Stimulated activated CD4-positive, alpha-beta T cell treated with anti-CD3 and anti-CD28 coated beads, Interleukin-4, amount 100 ng/mL, for 1 hour (primary cell): ENCODE measurements at regions not wholly inside any gene's neighbourhood (a gene's known extent, or its start where the extent isn't known, plus 50 kb on each side); places are given as distances from the start of the nearest gene placed in this dataset.
A peak's percentile ranks its signal among the peaks of the same experiment; 100 is the strongest.
"Not testable (repeated sequence)": the region's sequence is repeated elsewhere in the genome, so short reads cannot be mapped to it uniquely, and the experiment has no call there.

Experiments used
- DNase-seq: peaks from one replicate; pipeline ENCODE4 v3.0.0-alpha.2; 2020

GRCh38 chr22:33221568-33221967, 163.4 kb upstream of the SYN3 start:
- DNase-seq: no peak

GRCh38 chr22:33220476-33221080, 162.4 kb upstream of the SYN3 start:
- no peak for DNase-seq

- DNase-seq: no peak
These were observed 161.6 kb upstream of the SYN3 start for GRCh38 chr22:33219648-33220384.

GRCh38 chr22:33213383-33214075, 155.3 kb upstream of the SYN3 start:
- DNase-seq: no peak

- DNase-seq: peak; percentile 1
These were observed 152.0 kb upstream of the SYN3 start for GRCh38 chr22:33209930-33210784.

- no peak for DNase-seq
These were observed 146.2 kb upstream of the SYN3 start for GRCh38 chr22:33204408-33204807.

- DNase-seq: no peak
These were observed 144.3 kb upstream of the SYN3 start for GRCh38 chr22:33202455-33202854.

- DNase-seq: no peak
These were observed 136.4 kb upstream of the SYN3 start for GRCh38 chr22:33194529-33195077.

- DNase-seq: no peak
These were observed 134.0 kb upstream of the SYN3 start for GRCh38 chr22:33192156-33192555.

GRCh38 chr22:33188326-33188725, 130.1 kb upstream of the SYN3 start:
- no peak for DNase-seq

- DNase-seq: no peak
These were observed 128.6 kb upstream of the SYN3 start for GRCh38 chr22:33186816-33187215.

GRCh38 chr22:33180356-33180755, 122.2 kb upstream of the SYN3 start:
- DNase-seq: no peak

- no peak for DNase-seq
These were observed 110.0 kb upstream of the SYN3 start for GRCh38 chr22:33167998-33168790.

- DNase-seq: no peak
These were observed 108.0 kb upstream of the SYN3 start for GRCh38 chr22:33166206-33166605.

- no peak for DNase-seq
These were observed 105.6 kb upstream of the SYN3 start for GRCh38 chr22:33163815-33164214.

GRCh38 chr22:33162196-33162595, 104.0 kb upstream of the SYN3 start:
- no peak for DNase-seq

GRCh38 chr22:33160525-33160924, 102.3 kb upstream of the SYN3 start:
- DNase-seq: no peak

- not testable (repeated sequence) for DNase-seq
These were observed 96.8 kb upstream of the SYN3 start for GRCh38 chr22:33154967-33155366.

- no peak for DNase-seq
These were observed 91.4 kb upstream of the SYN3 start for GRCh38 chr22:33149611-33150010.

GRCh38 chr22:33144721-33145120, 86.5 kb upstream of the SYN3 start:
- no peak for DNase-seq

- DNase-seq: no peak
These were observed 84.3 kb upstream of the SYN3 start for GRCh38 chr22:33142282-33143055.
